OCI-LY7 (cell line): ENCODE measurements at regions not wholly inside any gene's neighbourhood (a gene's known extent, or its start where the extent isn't known, plus 50 kb on each side); places are given as distances from the start of the nearest gene placed in this dataset.
A peak's percentile ranks its signal among the peaks of the same experiment; 100 is the strongest.
"Not testable (repeated sequence)": the region's sequence is repeated elsewhere in the genome, so short reads cannot be mapped to it uniquely, and the experiment has no call there.

Experiments
- BruUV-seq: library from RNA; stranded (reverse); fragments of 400-500 nt; replicated peaks from 2 replicates; lab custom pipeline; 2021; lab: Mats Ljungman, UMichigan
- CTCF ChIA-PET: fragments of 300-600 bp; sonication (Branson Sonifier 250); formaldehyde crosslinking; loops from one replicate; lab custom pipeline; 2022; ENCODE audit warnings: antibody characterized with exemption; ENCODE audit not compliant: unreplicated experiment; lab: Charles Lee
- POLR2A ChIA-PET: fragments of 300-600 bp; sonication (Branson Sonifier 250); formaldehyde crosslinking; loops from one replicate; lab custom pipeline; 2022; ENCODE audit warnings: antibody characterized with exemption; lab: Charles Lee
- DNase-seq: peaks from one replicate; pipeline ENCODE4 v3.0.0-alpha.2; 2015; ENCODE audit warnings: low spot score
- H2AFZ ChIP-seq: fragments of 200-600 bp; sonication (generic), shearing (Covaris generic); 2 replicates; pipeline ENCODE4 v1.6.1; 2014; ENCODE audit warnings: mild to moderate bottlenecking, antibody characterized with exemption, low read length, moderate library complexity
- H3K27ac ChIP-seq: fragments of 200-600 bp; sonication (generic); 2 replicates; pipeline ENCODE4 v1.5.1; 2014; ENCODE audit warnings: mixed run types, low read depth, mild to moderate bottlenecking, moderate library complexity, low read length, inconsistent platforms; ENCODE audit not compliant: poor library complexity, severe bottlenecking
- H3K36me3 ChIP-seq: fragments of 200-600 bp; sonication (generic); 2 replicates; pipeline ENCODE4 v1.6.1; 2014; ENCODE audit warnings: mild to moderate bottlenecking, antibody characterized with exemption, low read length, moderate library complexity, mixed read lengths; ENCODE audit not compliant: insufficient read depth
- H3K4me1 ChIP-seq: fragments of 200-600 bp; sonication (generic); 2 replicates; pipeline ENCODE4 v1.5.1; 2014; ENCODE audit warnings: mild to moderate bottlenecking, low read length; ENCODE audit not compliant: insufficient read depth, poor library complexity, severe bottlenecking
- H3K4me2 ChIP-seq: fragments of 200-600 bp; sonication (generic); 2 replicates; pipeline ENCODE4 v1.6.1; 2014; ENCODE audit warnings: mild to moderate bottlenecking, low read length
- H3K4me3 ChIP-seq: fragments of 200-600 bp; sonication (generic); 2 replicates; pipeline ENCODE4 v1.5.1; 2014; ENCODE audit warnings: mild to moderate bottlenecking, low read depth, low read length; ENCODE audit not compliant: poor library complexity, severe bottlenecking
- H3K79me2 ChIP-seq: fragments of 200-600 bp; sonication (generic); 2 replicates; pipeline ENCODE4 v1.6.1; 2016; ENCODE audit warnings: low read depth, mild to moderate bottlenecking, low read length, moderate library complexity, mixed read lengths; ENCODE audit not compliant: insufficient read depth
- H3K9me2 ChIP-seq: fragments of 200-600 bp; sonication (generic); 2 replicates; pipeline ENCODE4 v1.6.1; 2016; ENCODE audit warnings: mild to moderate bottlenecking, low read length, mixed read lengths; ENCODE audit not compliant: insufficient read depth
- H3K9me3 ChIP-seq: fragments of 200-600 bp; sonication (generic); 2 replicates; pipeline ENCODE4 v1.6.1; 2014; ENCODE audit warnings: mild to moderate bottlenecking, mixed run types, low read length, mixed read lengths
- H4K20me1 ChIP-seq: fragments of 200-600 bp; sonication (generic); 2 replicates; pipeline ENCODE4 v1.6.1; 2014; ENCODE audit warnings: mild to moderate bottlenecking, antibody characterized with exemption, low read length, moderate library complexity, mixed read lengths; ENCODE audit not compliant: insufficient read depth
- CTCF ChIP-seq: fragments of 200-600 bp; sonication (generic); conservative IDR thresholded peaks from 2 replicates; pipeline ENCODE4 v1.5.1; 2014; ENCODE audit warnings: mild to moderate bottlenecking, antibody characterized with exemption, low read length, moderate library complexity, mixed read lengths
- EZH2phosphoT487 ChIP-seq: fragments of 200-600 bp; sonication (generic); IDR thresholded peaks from 2 replicates; pipeline ENCODE4 v1.6.1; 2018; ENCODE audit warnings: low read depth, borderline replicate concordance, mild to moderate bottlenecking, mixed run types, antibody characterized with exemption, low read length, moderate library complexity, mixed read lengths
- intact Hi-C: fragments of 100-400 bp; cut with micrococcal nuclease; formaldehyde crosslinking; loops from one replicate; pipeline ENCODE4 v1.10.0; 2022; ENCODE audit not compliant: unreplicated experiment

- H3K79me2 ChIP-seq: no peaks in the 10 kb centered on the region
- POLR2A ChIA-PET: no interaction called here
- intact Hi-C loops: no loop called here
Observed at GRCh38 chr2:5618271-5618670, 73.9 kb upstream of the SOX11 start.

GRCh38 chr2:5625556-5626065 lies 66.6 kb upstream of the SOX11 start:
- CTCF ChIA-PET, POLR2A ChIA-PET, H3K36me3 ChIP-seq, H3K9me2 ChIP-seq, H3K27ac ChIP-seq, DNase-seq, H4K20me1 ChIP-seq, H3K4me2 ChIP-seq, intact Hi-C loops, H3K4me3 ChIP-seq, H3K4me1 ChIP-seq, H3K79me2 ChIP-seq, H2AFZ ChIP-seq, BruUV-seq, H3K9me3 ChIP-seq: not testable (repeated sequence)
- 0 out of 2 replicates have a peak, but pooled peaks have one; percentile 23 for TF ChIP-seq CTCF

More at GRCh38 chr2:5618271-5618670, 73.9 kb upstream of the SOX11 start:
- CTCF ChIA-PET: no interaction called here
- no TSS peak for BruUV-seq
- Histone ChIP-seq H2AFZ (no peak overlapping the region), H3K4me3 (no peak overlapping the region), H3K36me3 (no peaks in the 10 kb centered on the region), H3K9me2 (no peaks in the 10 kb centered on the region), H3K4me2 (no peak overlapping the region), H4K20me1 (no peaks in the 10 kb centered on the region), H3K4me1 (no peaks in the 10 kb centered on the region), H3K27ac (no peak overlapping the region), H3K9me3 (no peaks in the 10 kb centered on the region)
- DNase-seq: no peak
- no peak for TF ChIP-seq EZH2phosphoT487
- no peak for TF ChIP-seq CTCF

- H3K4me1 ChIP-seq, H3K27ac ChIP-seq, H3K9me3 ChIP-seq, H3K79me2 ChIP-seq, BruUV-seq, CTCF ChIA-PET, H3K9me2 ChIP-seq, POLR2A ChIA-PET, H3K4me3 ChIP-seq, H3K4me2 ChIP-seq, DNase-seq, H2AFZ ChIP-seq, H3K36me3 ChIP-seq, H4K20me1 ChIP-seq, intact Hi-C loops: not testable (repeated sequence)
Observed at GRCh38 chr2:5628484-5628883, 63.7 kb upstream of the SOX11 start.

GRCh38 chr2:5629510-5629909 lies 62.7 kb upstream of the SOX11 start:
- H3K9me3 ChIP-seq, H3K9me2 ChIP-seq, H3K4me2 ChIP-seq, DNase-seq, H3K36me3 ChIP-seq, H4K20me1 ChIP-seq, POLR2A ChIA-PET, H3K79me2 ChIP-seq, CTCF ChIA-PET, BruUV-seq, H3K27ac ChIP-seq, H3K4me3 ChIP-seq, intact Hi-C loops, H3K4me1 ChIP-seq, H2AFZ ChIP-seq: not testable (repeated sequence)

- H3K9me2 ChIP-seq, intact Hi-C loops, H3K9me3 ChIP-seq, H3K4me3 ChIP-seq, H3K4me1 ChIP-seq, H4K20me1 ChIP-seq, DNase-seq, H3K4me2 ChIP-seq, H2AFZ ChIP-seq, POLR2A ChIA-PET, H3K27ac ChIP-seq, BruUV-seq, H3K79me2 ChIP-seq, CTCF ChIA-PET, H3K36me3 ChIP-seq: not testable (repeated sequence)
Observed at GRCh38 chr2:5637051-5637450, 55.1 kb upstream of the SOX11 start.
